Inferior parietal cortex (tissue), 1 donor: ENCODE measurements at regions not wholly inside any gene's neighbourhood (a gene's known extent, or its start where the extent isn't known, plus 50 kb on each side); places are given as distances from the start of the nearest gene placed in this dataset.
A peak's percentile ranks its signal among the peaks of the same experiment; 100 is the strongest.
"Not testable (repeated sequence)": the region's sequence is repeated elsewhere in the genome, so short reads cannot be mapped to it uniquely, and the experiment has no call there.

Experiments
- DNase-seq: peaks from one replicate; pipeline ENCODE4 v3.0.0-alpha.2; 2016; ENCODE audit errors: extremely low spot score

DNA sequence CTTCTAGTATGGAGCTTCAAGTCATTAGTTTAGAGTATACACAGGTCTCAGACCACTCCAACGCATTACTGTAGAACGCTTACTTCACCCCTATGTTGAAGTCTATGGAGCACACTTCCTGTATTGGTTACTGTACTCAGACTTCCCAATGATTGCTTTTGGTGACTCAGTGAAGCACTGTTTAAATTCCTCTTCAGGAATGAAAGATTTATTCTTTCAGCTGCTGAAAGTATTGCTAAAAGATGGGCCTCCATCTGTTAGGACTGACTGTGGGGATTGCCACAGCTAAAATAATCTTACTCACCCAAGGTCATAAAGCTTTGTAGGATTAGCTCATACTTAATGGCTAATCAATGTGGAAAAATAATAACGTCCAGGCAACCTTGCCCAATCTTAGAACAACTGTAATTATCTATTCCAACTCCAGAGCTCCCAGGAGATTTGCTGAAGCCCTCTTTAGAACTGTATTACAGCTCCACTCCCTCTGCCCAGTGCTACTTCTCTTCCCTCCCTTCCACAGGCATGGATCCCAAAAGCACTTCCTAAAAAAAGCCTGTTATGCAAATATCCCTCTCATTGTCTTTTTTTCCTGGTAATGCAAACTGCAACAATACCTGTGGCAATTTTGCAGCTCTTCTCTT is 281.9 kb upstream of the HS3ST1 start:
- DNase-seq, result no peak

DNA sequence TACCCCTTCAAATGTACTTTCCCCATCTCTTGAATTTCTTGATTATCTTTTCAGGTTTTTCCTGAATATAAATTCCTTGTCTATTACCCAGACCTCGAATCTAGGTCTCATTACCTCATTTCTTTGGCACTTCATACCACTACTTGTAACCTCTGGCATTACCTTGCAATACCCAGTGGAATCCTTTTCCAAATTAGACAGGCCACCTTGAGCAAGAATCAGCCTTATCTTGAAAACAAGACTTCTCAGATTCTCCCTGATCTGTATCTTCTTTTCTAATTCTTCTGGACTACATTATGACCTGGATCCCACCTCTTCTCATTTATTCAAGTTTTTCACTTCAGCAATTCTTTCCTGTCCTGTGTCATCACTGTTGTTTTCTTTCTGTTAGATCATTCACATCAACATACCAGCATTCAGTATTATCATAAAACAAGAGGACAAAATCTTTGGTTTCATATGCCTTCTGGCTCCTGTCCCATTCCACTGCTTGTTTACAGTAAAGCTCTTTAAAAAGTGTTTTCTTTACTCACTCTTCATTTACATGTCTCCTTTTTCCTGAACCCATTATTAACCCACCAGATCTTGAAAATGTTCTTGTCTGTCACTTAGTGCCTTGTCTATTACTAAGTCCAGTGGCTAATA is 275.6 kb upstream of the HS3ST1 start:
- no peak for DNase-seq

DNA sequence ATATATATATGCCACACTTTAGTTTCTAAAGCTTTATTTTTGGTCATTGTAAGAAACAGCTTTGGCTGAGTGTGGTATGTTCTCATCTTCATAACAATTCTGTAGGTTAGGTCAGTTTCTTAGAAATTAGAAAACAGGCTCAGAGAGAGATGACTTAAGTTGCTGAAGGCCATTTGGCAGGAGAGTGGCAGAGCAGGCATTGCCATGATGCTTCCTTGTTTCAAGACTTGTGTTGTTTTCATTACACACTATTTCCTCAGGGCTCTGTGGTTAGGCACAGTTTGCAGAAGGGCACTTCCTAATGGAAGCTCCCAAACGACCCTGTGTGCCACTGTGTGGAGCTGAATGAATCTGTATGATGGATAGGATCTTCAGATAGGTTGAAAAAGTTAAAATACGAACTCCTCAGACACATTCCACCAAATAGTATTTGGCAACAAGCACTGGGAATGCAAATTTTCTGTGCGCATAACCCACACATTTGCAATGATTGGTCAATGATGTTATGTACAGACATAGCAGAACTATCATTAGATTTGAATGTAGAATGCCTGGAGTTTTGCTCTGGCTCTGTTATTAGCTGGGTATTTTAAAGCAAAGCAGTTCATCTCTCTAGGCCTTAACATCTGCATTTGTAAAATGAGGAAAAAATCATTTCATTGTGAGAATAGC is 274.3 kb upstream of the HS3ST1 start:
- DNase-seq, result no peak

DNA sequence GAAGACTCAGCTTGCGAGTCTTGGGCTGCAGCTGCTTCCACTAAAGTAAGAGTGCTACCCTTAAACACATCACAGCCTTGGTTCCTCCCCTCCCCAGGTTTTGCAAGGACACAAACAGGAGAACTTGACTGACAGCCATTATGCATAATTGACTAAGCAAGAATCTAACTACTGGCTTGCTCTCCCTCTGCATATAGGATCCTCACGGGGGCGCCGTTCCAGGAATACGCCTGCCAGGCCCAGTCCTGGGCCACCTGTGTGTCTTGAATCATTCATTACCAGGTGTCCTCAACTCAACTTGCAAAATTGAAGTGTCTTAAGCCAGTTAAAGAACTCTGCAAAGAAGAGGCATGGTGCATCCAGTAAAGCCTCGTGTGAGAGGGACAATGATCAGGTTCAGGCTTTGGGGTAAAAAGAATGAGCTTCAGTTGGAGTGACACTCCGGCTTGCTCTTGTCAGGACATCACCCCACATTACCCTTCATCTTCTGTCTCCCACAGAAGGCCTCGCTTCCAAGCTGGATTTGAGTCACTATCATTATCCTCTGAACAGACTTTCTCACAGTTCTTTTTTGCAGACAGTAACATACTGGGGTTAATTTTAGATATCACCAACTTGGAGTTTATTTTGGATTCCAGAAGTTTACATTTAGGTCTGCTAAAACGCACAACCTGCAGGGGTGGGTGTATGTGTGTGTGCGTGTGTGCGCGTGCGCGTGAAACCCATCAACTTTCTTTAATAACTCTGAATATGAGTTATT is 273.5 kb upstream of the HS3ST1 start:
- DNase-seq, result no peak

DNA sequence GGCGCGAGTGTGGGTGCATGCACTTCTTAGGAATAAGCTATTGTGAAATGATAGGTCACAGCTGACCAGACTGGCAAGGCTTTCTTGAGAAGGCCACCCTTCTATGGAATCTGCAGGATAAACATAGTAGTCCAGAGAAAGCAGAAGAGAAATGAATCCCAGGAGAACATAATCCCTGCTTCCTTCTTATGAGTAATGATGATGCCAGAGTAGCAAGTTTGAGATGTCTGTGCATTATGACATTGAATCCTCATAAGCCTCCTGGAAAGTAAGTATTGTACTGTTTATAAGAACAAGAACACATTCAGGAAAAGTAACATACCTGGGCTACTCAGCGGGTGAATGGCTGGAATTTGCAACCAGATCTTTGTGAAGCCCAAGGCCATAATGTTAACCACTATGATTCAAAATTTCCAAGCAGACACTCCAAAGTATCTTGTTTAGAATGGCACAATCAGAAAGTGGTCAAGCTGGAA is 272.1 kb upstream of the HS3ST1 start:
- DNase-seq, result no peak

DNA sequence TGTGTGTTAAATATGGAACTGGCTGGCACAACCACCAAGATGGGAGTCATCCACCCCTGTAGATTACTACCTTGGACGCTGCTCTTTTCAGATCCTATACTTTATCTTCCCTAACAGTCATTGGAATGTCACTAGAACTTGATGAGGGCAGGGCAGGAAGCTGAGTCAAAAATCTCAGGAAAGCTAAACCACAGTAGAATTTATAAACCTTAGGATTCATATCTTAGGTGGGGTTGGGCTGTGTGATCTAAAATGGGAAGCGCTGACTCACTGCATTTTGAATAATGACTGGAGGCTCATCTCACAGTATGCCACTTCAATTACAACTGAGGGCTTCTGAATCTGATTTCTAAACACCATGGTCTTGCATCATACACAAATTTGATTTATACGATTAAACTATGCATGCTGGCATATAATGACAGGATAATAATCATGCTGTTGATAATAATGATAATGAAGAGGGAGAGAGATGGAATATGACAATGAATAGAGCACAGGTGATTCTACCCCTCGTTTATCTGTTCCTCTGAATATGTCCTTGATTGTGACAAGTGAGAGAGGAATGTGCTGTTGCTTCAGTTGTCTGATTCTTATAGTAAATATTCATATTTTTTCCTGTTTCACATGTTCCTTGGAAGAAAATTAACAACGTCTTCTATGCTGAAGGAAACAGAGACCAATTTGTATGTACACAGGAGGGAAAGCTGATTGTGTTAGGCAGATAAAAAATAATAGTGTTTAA is 270.3 kb upstream of the HS3ST1 start:
- no peak for DNase-seq

DNA sequence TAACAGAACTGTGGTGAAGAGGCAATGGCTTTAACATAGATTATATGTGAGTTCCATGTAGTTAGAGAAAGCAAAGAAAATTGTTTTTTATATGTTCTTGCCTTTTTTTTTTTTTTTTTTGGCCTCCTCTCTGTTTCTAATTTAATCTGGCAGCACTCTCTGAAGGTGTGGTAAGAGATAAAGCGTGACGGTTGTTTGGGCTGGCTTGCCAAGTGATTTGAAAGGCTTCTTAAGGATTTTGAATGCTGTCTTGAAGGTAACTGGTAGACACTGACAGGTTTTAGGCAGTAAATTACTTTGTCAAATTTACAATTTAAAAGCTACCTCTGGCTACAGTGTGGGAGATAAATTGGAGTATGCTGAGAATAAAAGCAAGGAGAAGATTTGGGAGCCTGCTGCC is 269.3 kb upstream of the HS3ST1 start:
- DNase-seq, result no peak

DNA sequence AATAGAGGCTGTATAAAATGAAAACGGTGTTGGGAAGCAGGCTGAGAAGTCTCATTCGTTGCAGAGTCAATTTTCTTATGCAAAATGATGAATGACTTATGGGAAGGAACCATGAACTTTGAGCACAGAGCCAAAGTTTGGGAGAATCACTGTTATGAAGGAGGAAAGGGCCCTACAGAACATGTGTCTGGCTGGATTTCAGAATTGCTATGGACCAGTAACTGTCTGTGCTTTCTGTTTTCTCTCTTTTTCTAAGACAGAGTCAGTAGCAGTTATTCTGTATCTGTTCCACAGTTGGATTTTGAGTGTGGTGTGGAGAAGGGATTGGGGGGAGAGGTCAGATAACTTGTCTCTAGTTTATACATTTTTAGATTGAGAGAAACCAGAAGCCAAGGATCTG is 265.0 kb upstream of the HS3ST1 start:
- DNase-seq, result no peak

DNA sequence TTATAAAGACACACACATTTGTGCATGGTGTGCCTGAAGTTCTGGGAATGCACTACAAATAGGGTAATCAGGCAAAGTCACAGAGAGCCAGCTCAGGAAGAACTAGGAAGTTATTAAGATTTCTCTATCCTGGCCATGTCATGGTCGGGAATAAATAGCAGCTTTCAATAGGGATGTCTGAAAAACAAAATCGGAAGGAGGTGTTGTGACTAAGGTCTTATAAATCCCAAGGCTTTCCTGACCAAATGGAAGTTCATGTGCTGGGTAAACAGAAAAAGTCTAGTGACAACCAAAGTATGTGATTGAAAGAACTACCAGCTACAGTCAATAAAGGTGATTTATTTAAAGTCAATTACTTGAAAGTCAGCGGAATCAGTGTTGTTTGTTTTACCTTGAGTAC is 262.5 kb upstream of the HS3ST1 start:
- DNase-seq, result no peak

DNA sequence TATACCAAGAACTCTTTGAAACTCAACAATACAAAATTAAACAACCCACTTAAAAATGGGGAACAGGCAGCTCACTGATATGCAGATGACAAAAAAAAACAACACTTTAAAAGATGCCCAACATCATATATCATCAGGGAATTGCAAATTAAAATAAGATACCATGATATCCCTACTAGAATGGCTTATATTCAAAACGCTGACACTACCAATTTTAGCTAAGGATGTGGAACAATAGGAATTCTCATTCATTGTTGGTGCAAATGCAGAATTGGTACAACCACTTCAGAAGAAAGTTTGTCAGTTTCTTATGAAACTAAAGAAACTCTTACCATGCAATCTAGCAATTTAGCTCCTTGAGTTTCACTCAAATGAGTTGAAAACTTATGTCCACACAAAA is 259.0 kb upstream of the HS3ST1 start:
- DNase-seq, result no peak

DNA sequence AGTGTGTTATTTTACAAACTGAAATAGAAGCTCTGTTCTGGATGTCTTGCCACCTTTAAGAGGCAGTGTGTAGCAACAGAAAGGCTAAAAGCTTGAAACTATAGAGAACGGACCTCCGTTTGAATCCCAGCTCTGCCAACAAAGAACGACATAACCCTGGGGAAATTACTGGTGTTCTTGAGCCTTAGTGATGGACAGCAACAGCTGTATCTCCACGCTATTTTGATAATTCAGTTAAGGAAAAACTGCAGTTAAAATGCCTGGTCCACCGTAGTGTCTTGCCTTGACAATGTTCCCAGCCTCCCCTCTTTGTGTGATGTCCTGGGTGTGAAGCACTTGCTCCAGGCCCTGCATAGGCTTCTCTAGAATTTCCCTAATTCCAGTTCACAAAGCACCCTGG is 256.8 kb upstream of the HS3ST1 start:
- no peak for DNase-seq

DNA sequence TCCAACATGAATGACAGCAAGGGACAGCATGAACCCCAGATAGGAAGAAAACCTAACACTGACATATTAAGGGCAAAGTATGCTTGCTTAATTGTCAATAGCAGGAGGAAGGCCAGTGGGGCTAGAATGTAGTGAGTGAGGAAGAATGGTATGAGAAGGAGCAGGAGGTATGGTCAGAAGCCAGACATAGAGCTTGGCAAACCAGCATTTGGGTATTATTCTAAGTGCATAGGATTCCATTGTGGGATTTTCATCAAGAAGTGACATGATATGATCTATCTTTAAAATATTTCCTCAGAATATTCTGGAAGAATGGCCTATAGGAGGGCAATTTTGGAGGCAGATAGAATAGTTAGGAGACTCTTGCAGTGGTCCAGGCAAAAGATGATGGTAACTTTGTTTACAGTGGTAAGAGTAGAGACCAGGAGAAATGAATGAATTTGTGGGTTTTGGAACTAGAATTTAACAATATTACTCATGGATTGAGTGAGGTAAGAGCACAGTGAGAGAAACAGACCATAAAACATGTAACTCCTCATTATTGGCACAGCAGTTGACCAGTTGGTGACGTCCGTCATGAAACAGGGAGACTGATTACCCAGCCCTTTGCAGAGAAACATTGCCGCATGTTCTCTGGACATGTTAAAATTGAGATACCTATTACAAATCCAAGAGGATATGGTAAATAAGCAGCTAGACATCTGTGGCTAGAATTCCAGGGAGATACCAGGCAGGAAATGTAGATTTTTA is 246.5 kb upstream of the HS3ST1 start:
- DNase-seq, result no peak

DNA sequence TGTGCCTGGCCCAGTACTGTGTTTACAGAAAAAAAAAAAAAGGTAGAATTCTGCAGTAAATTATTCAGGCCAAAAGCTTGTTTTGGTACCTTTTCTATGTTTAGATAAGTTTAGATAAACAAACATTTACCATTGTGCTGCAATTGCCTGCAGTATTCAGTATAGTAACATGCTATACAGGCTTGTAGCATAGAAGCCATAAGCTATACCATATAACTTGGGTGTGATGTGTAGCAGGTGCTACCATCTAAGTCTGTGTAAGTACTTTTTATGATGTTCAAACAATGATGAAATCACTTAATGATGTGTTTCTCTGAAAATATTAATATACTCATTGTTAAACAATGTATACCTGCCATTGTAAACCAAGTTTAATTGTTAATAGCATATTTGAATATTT is 241.6 kb upstream of the HS3ST1 start:
- DNase-seq, result no peak

DNA sequence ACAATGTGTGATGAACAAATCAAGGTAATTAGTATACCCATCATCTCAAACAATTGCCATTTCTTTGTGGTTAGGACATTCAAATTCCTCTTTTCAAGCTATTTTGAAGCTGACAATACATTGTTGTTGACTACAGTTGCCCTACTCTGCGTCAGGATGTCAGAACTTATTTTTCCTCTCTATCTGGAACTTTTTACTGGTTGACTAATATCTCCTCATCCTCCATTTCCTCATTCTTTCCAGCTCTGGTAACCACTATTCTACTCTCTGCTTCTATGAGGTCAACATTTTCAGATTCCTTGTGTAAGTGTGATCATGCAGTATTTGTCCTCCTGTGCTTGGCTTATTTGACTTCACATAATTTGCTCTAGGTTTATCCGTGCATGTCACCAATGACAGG is 240.5 kb upstream of the HS3ST1 start:
- DNase-seq, result no peak

DNA sequence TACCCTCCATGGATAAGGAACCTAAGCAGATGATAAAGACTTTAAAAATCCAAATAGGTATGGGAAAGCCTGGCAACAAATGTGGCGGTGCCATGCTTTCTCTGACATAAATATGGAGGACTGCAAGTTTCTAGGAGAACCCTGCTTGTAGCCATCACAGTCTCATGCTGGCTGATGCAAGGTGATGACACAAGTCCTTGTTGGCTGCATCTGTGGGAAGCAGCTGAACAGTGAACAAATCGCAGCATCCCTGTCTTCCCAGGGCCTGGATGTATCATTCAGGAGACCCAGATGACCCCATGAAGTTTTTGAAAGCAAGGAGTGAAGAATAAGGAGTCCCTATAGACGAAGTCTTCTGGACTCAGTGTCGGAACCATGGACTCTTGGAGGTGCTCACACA is 234.4 kb upstream of the HS3ST1 start:
- DNase-seq, result no peak

DNA sequence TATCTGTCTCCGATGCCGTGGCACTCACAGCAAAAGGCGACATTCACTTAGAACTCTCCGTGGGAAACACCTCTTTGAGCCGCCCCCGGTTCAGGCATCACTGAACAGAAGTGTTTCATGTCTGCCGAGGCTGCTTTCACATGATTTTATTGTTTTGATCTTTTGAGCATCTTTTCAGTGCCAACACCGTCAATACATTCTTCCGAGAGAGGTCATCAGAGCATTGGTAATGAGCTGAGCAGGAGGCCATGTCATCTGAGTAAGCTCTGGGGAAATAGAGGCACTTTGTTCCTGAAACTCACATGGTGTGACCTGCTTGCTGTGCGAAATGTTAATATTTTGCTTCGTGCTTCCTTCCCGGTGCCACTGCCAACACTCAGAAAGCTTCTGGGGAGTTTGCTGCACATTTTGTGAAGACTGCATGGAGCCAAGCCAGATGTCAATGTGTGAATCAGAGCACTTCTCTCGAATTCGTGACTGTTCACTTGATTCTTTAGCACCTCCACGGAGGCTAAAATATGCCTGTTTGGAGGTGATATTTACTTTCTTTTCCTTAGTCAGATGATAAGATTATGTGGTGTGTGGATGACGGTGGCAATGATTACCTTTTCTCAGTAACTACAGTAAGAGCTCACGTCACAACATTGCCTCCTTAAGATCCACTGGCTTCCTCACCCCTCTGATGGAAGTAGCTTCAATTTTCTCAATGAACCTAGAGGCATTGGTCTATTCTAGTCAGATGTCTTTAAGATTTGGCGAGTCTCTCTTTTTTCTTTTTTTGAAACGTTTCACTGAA is 222.3 kb upstream of the HS3ST1 start:
- DNase-seq, result peak; percentile 57

DNA sequence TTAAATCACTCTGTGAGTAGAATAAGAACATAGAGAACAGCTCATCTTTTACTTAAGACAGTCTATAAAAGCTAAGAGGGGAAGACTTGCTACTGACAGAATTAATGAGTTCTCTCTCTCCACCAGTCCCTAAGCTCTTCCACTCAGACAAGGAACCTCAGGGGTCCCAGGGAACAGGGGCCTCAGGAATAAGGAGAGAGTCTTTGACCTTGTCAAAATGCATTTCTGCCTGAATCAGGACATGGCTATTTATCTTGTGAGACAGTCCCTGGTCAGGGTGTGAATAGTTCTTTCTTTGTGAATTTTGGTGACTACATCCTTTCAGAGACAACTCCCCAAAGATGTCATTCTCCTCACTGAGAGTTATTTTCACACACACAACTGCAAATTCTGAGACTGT is 218.7 kb upstream of the HS3ST1 start:
- DNase-seq, result no peak

DNA sequence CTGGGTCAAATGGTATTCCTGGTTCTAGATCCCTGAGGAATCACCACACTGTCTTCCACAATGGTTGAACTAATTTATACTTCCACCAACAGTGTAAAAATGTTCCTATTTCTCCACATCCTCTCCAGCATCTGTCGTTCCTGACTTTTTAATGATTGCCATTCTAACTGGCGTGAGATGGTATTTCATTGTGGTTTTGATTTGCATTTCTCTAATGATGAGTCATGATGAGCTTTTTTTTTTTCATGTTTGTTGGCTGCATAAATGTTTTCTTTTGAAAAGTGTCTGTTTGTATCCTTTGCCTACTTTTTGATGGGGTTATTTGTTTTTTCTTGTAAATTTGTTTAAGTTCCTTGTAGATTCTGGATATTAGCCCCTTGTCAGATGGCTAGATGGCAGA is 214.4 kb upstream of the HS3ST1 start:
- not testable (repeated sequence) for DNase-seq

DNA sequence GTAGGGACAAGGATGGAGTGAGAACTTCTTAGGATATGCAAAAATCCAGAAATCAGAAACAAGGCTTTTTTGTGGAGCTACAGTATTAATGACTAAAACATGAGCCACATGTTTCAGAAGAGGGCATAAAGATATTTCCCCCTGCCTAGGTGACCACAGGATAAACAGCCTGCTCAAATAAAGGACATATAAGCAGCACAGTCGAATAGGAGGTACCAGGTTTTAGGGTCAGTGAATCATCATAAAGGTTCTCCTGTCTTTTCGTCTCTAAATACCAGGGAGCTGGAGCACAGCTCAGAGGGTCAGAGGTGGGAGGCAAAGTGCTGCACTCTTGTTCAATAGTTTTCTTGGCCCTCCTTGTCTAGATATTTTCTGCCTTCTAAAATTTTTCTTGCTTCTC is 211.9 kb upstream of the HS3ST1 start:
- no peak for DNase-seq

DNA sequence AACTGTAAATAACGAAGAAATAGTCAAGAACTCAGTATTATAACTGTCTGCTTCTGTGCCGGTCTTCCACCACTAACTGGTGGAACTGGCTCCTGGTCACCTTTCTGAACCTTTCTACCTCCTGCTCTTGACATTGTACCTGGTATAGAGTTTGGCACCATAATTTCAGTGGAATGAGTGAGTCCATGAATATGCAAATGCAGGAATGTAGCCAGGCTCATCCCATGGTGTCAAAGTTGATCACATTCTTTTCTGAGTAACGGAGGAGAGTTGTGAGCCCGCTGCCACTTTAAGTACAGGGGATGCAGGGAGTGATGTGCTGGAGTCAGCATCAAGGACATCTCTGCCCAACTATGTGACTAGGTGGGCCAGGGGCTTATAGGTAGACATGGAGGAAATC is 207.9 kb upstream of the HS3ST1 start:
- DNase-seq, result no peak
